Caco-2 (cell line): ENCODE measurements at regions not wholly inside any gene's neighbourhood (a gene's known extent, or its start where the extent isn't known, plus 50 kb on each side); places are given as distances from the start of the nearest gene placed in this dataset.

ENCODE experiments used
- BruUV-seq: library from RNA; stranded (reverse); fragments of 400-500 nt; replicated peaks from 2 replicates; lab custom pipeline; 2021; lab: Mats Ljungman, UMichigan
- CTCF ChIA-PET: fragments of 300-600 bp; sonication (Branson Sonifier 250); formaldehyde crosslinking; loops from one replicate; lab custom pipeline; 2022; ENCODE audit warnings: antibody characterized with exemption; lab: Charles Lee
- POLR2A ChIA-PET: fragments of 300-600 bp; sonication (Branson Sonifier 250); formaldehyde crosslinking; loops from one replicate; lab custom pipeline; 2022; ENCODE audit warnings: antibody characterized with exemption; lab: Charles Lee
- DNase-seq, 2 experiments: peaks; one replicate each; pipeline versions ENCODE4 v3.0.0 to v3.0.0-alpha.2; 2020 to 2022
- H3K27me3 ChIP-seq: replicated peaks from 2 replicates; pipeline ENCODE4 v1.6.0; 2011; ENCODE audit warnings: low read length; ENCODE audit not compliant: control insufficient read depth, insufficient read depth
- H3K36me3 ChIP-seq: 2 replicates; pipeline ENCODE4 v1.5.1; 2011; ENCODE audit warnings: low read length; ENCODE audit not compliant: control insufficient read depth, insufficient read depth
- H3K4me1 ChIP-seq: fragments of 250-450 bp; sonication (Bioruptor Pico); 2 replicates; pipeline ENCODE4 v1.5.1; 2020; ENCODE audit warnings: mild to moderate bottlenecking
- H3K4me3 ChIP-seq: 2 replicates; pipeline ENCODE4 v1.5.1; 2011; ENCODE audit warnings: low read depth, mild to moderate bottlenecking, control low read depth, low read length
- H3K9me3 ChIP-seq: fragments of 250-450 bp; sonication (Bioruptor Pico); 2 replicates; pipeline ENCODE4 v1.5.1; 2020; ENCODE audit warnings: mild to moderate bottlenecking, moderate library complexity
- H3K27ac Mint-ChIP-seq: one replicate; pipeline ENCODE4 v1.8.0; 2022; ENCODE audit warnings: mixed read lengths; ENCODE audit not compliant: unreplicated experiment
- H3K27me3 Mint-ChIP-seq: one replicate; pipeline ENCODE4 v1.8.0; 2022; ENCODE audit warnings: mixed read lengths; ENCODE audit not compliant: insufficient read depth, unreplicated experiment
- H3K36me3 Mint-ChIP-seq: one replicate; pipeline ENCODE4 v1.8.0; 2022; ENCODE audit warnings: mild to moderate bottlenecking, mixed read lengths; ENCODE audit not compliant: insufficient read depth, unreplicated experiment
- H3K4me1 Mint-ChIP-seq: one replicate; pipeline ENCODE4 v1.8.0; 2022; ENCODE audit warnings: low read depth, mixed read lengths; ENCODE audit not compliant: unreplicated experiment
- H3K4me3 Mint-ChIP-seq: one replicate; pipeline ENCODE4 v1.8.0; 2022; ENCODE audit warnings: mild to moderate bottlenecking, moderate library complexity, mixed read lengths; ENCODE audit not compliant: unreplicated experiment
- H3K9me3 Mint-ChIP-seq: one replicate; pipeline ENCODE4 v1.8.0; 2022; ENCODE audit warnings: mixed read lengths; ENCODE audit not compliant: unreplicated experiment
- intact Hi-C: fragments of 100-400 bp; cut with micrococcal nuclease; formaldehyde crosslinking; loops from one replicate; pipeline ENCODE4 v1.10.0; 2022; ENCODE audit not compliant: unreplicated experiment
- TF ChIP-seq, protein P1 (sequence below), 2 experiments: fragments of 200-600 bp in 1 of 2; IDR thresholded peaks; 1 replicate in 1 of 2; 2 replicates in 1 of 2; pipeline versions ENCODE4 v1.5.1 to v1.8.0; 2011 to 2022; ENCODE audit warnings: antibody characterized with exemption in 1 of 2, control low read depth in 1 of 2, inconsistent platforms in 1 of 2, low read depth in 1 of 2, low read length in 1 of 2, mild to moderate bottlenecking in 1 of 2, moderate library complexity in 1 of 2; ENCODE audit not compliant: insufficient read depth in 1 of 2, severe bottlenecking in 1 of 2, unreplicated experiment in 1 of 2

DNA sequence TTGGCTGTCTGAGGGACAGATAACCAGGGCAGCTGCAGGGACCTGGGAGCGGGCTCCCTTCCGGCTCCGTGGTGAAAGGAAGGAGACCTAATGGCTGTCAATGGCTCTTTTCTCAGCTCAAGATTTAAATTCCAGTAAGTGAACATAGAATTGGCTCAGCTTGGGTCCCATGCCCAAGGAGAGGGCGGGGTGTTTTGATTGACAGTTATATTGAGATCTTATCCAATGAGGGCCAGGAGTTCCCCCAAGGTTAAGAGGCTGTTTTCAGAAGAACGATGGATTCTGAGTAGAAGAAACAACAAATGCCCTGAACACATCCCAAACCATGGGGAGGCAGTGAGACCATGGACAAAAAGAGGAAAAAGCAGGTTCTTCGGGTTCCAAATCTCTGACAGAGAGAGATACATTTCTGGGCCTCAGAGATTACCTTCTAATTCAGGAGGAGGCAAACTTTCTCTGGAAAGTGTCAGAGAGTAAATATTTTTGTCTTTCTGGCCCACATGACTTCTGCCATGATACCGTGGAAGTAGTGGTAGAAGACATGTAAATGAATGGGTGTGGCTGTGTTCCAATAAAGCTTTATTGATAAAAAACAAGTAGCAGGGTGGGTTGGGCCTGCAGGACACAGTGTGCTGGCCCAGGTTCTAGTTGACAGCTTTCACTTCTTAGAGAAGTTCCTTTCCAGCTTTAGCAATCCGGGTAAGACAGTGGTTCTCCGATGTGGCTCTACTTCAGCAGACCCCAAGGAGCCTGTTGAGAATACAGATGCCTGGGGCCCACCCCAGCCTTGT, 219.6 kb downstream of the RPS24 start:
- no peak overlapping the region for H3K4me3 ChIP-seq
- peaks cover 14% of the 10 kb centered on the region for H3K4me1 ChIP-seq
- BruUV-seq, result no TSS peak
- Mint-ChIP-seq H3K36me3 (no peaks in the 10 kb centered on the region), H3K4me3 (no peak overlapping the region), H3K27ac (no peak overlapping the region), H3K4me1 (peaks cover 14% of the 10 kb centered on the region), H3K9me3 (no peaks in the 10 kb centered on the region), H3K27me3 (no peaks in the 10 kb centered on the region)
- no peaks in the 10 kb centered on the region for H3K9me3 ChIP-seq
- TF ChIP-seq, protein P1, sequence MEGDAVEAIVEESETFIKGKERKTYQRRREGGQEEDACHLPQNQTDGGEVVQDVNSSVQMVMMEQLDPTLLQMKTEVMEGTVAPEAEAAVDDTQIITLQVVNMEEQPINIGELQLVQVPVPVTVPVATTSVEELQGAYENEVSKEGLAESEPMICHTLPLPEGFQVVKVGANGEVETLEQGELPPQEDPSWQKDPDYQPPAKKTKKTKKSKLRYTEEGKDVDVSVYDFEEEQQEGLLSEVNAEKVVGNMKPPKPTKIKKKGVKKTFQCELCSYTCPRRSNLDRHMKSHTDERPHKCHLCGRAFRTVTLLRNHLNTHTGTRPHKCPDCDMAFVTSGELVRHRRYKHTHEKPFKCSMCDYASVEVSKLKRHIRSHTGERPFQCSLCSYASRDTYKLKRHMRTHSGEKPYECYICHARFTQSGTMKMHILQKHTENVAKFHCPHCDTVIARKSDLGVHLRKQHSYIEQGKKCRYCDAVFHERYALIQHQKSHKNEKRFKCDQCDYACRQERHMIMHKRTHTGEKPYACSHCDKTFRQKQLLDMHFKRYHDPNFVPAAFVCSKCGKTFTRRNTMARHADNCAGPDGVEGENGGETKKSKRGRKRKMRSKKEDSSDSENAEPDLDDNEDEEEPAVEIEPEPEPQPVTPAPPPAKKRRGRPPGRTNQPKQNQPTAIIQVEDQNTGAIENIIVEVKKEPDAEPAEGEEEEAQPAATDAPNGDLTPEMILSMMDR (IDR thresholded peaks at IDR 0.05; ENCODE audit: insufficient read depth in 1 of 2, low read depth in 1 of 2, low read length in 1 of 2, severe bottlenecking in 1 of 2, unreplicated experiment in 1 of 2), result no peak
- no peak for DNase-seq
- no peaks in the 10 kb centered on the region for H3K36me3 ChIP-seq
- H3K27me3 ChIP-seq, result no peaks in the 10 kb centered on the region
- intact Hi-C loops, result no loop called here
- ChIA-PET CTCF (no interaction called here), POLR2A (no interaction called here)

GRCh38 chr10:78254013-78254412, 220.3 kb downstream of the RPS24 start:
- no TSS peak for BruUV-seq
- no peaks in the 10 kb centered on the region for H3K36me3 Mint-ChIP-seq
- no peaks in the 10 kb centered on the region for H3K27me3 Mint-ChIP-seq
- no peaks in the 10 kb centered on the region for H3K9me3 Mint-ChIP-seq
- ChIA-PET CTCF (no interaction called here), POLR2A (no interaction called here)
- intact Hi-C loops, result no loop called here
- H3K4me1 ChIP-seq, result peaks cover 19% of the 10 kb centered on the region
- no peak overlapping the region for H3K27ac Mint-ChIP-seq
- no peaks in the 10 kb centered on the region for H3K27me3 ChIP-seq
- no peak overlapping the region for H3K4me3 Mint-ChIP-seq
- peaks cover 18% of the 10 kb centered on the region for H3K4me1 Mint-ChIP-seq
- no peak for DNase-seq
- TF ChIP-seq, protein P1 (IDR thresholded peaks at IDR 0.05; ENCODE audit: insufficient read depth in 1 of 2, low read depth in 1 of 2, low read length in 1 of 2, severe bottlenecking in 1 of 2, unreplicated experiment in 1 of 2), result no peak
- H3K4me3 ChIP-seq, result no peak overlapping the region
- H3K9me3 ChIP-seq, result no peaks in the 10 kb centered on the region
- H3K36me3 ChIP-seq, result no peaks in the 10 kb centered on the region

DNA sequence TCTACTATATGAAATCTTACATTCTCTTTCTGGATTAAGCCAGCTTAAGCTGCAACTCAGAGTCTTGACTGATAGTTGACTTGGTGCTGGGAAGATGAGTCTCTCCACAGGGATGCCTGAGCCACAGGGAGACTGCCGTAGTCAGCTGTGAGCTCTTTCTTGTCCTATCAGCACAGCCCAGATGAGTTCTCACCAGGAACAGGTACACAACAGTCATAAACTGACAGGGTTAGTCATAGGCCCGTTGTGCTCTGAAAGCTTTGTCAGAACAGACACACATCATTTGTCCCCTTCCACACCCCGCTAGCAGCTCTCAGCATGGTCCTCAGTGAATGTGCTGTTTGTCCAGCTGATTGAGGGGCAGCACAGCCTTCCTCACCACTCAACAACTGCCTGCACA, 221.6 kb downstream of the RPS24 start:
- Histone ChIP-seq H3K4me3 (no peak overlapping the region), H3K9me3 (no peaks in the 10 kb centered on the region), H3K27me3 (no peaks in the 10 kb centered on the region), H3K36me3 (no peaks in the 10 kb centered on the region), H3K4me1 (peaks cover 30% of the 10 kb centered on the region)
- no peaks in the 10 kb centered on the region for H3K9me3 Mint-ChIP-seq
- H3K4me3 Mint-ChIP-seq, result no peak overlapping the region
- ChIA-PET CTCF (no interaction called here), POLR2A (no interaction called here)
- peaks cover 30% of the 10 kb centered on the region for H3K4me1 Mint-ChIP-seq
- TF ChIP-seq, protein P1 (IDR thresholded peaks at IDR 0.05; ENCODE audit: insufficient read depth in 1 of 2, low read depth in 1 of 2, low read length in 1 of 2, severe bottlenecking in 1 of 2, unreplicated experiment in 1 of 2), result no peak
- BruUV-seq, result no TSS peak
- H3K36me3 Mint-ChIP-seq, result peaks cover 8% of the 10 kb centered on the region
- intact Hi-C loops, result no loop called here
- DNase-seq, result no peak
- peak overlapping the region; percentile 87 for H3K27ac Mint-ChIP-seq
- H3K27me3 Mint-ChIP-seq, result no peaks in the 10 kb centered on the region
